ENCODE measurements at regions not wholly inside any gene's neighbourhood (a gene's known extent, or its start where the extent isn't known, plus 50 kb on each side); places are given as distances from the start of the nearest gene placed in this dataset.
"Not testable (repeated sequence)": the region's sequence is repeated elsewhere in the genome, so short reads cannot be mapped to it uniquely, and the experiment has no call there.

DNA sequence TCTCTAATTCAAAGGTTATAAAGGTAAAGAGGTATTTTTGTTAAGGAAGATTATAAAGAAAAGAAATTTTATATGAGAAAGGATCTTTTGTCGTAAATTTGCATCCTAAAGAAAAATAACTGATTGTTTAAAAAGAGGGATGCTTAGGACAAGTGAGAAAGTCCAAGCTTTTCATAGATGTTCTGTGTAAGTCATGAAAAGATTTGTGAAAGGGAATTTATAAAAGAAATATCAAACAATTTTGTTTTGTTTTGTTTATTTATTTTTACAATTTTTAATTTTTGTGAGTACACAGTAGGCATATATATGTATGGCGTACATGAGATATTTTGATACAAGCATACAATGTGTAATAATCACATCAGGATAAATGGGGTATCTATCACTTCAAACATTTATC, 145.2 kb downstream of the ADSS2 start:
- no TSS peak for BruUV-seq (replicated peaks)
- CTCF ChIA-PET, result no interaction called here
- Histone ChIP-seq H3K4me2 (no peak overlapping the region), H2AFZ (no peak overlapping the region), H4K20me1 (ENCODE audit: insufficient read depth) (no peaks in the 10 kb centered on the region), H3F3A (ENCODE audit: insufficient read depth, low read depth) (peaks cover 18% of the 10 kb centered on the region; the same call in 1 of the 2 replicates), H3K4me1 (replicated peaks; ENCODE audit: insufficient read depth) (peaks cover 31% of the 10 kb centered on the region), H3K27me3 (ENCODE audit: insufficient read depth, low read depth) (no peaks in the 10 kb centered on the region), H3K79me2 (ENCODE audit: low read depth) (no peaks in the 10 kb centered on the region), H3K27ac (no peak overlapping the region), H3K9me3 (ENCODE audit: insufficient read depth, low read depth) (peaks cover 18% of the 10 kb centered on the region), H3K9me2 (ENCODE audit: insufficient read depth) (no peaks in the 10 kb centered on the region), H3K4me3 (no peak overlapping the region), H3K36me3 (ENCODE audit: low read depth) (no peaks in the 10 kb centered on the region)
- TF ChIP-seq CTCF (conservative IDR thresholded peaks at IDR 0.05), result no peak
- TF ChIP-seq EZH2 (IDR thresholded peaks at IDR 0.05; ENCODE audit: low read depth), result no peak
- POLR2A ChIA-PET (ENCODE audit: unreplicated experiment), result no interaction called here
- DNase-seq, result no peak
- intact Hi-C loops (cut with micrococcal nuclease; ENCODE audit: unreplicated experiment), result loop anchor here (10.0 kb wide), 1 partner anchor 528 kb away; the partner anchor contains the start of gene COX20

- BruUV-seq (replicated peaks); H3K27ac ChIP-seq; H4K20me1 ChIP-seq (ENCODE audit: insufficient read depth); POLR2A ChIA-PET (ENCODE audit: unreplicated experiment); H3K79me2 ChIP-seq (ENCODE audit: low read depth); DNase-seq; H3F3A ChIP-seq (ENCODE audit: insufficient read depth, low read depth); H3K9me2 ChIP-seq (ENCODE audit: insufficient read depth); CTCF ChIA-PET; H3K4me1 ChIP-seq (replicated peaks; ENCODE audit: insufficient read depth); H3K27me3 ChIP-seq (ENCODE audit: insufficient read depth, low read depth); H2AFZ ChIP-seq; H3K36me3 ChIP-seq (ENCODE audit: low read depth); H3K4me3 ChIP-seq; H3K4me2 ChIP-seq: not testable (repeated sequence)
- intact Hi-C loops (cut with micrococcal nuclease; ENCODE audit: unreplicated experiment), result loop anchor here (10.0 kb wide), 1 partner anchor 526 kb away; the partner anchor contains the start of gene COX20
- peaks cover 18% of the 10 kb centered on the region for H3K9me3 ChIP-seq (ENCODE audit: insufficient read depth, low read depth)
Measured at GRCh38 chr1:244309191-244309590, 142.5 kb downstream of the ADSS2 start.

- Histone ChIP-seq H3K79me2 (ENCODE audit: low read depth) (no peaks in the 10 kb centered on the region), H3F3A (ENCODE audit: insufficient read depth, low read depth) (no peaks in the 10 kb centered on the region; the same call in 1 of the 2 replicates), H3K4me3 (no peak overlapping the region), H3K9me3 (ENCODE audit: insufficient read depth, low read depth) (peaks cover 8% of the 10 kb centered on the region), H3K9me2 (ENCODE audit: insufficient read depth) (no peaks in the 10 kb centered on the region), H3K27ac (no peak overlapping the region), H3K36me3 (ENCODE audit: low read depth) (no peaks in the 10 kb centered on the region), H3K4me2 (no peak overlapping the region), H3K4me1 (replicated peaks; ENCODE audit: insufficient read depth) (no peaks in the 10 kb centered on the region), H3K27me3 (ENCODE audit: insufficient read depth, low read depth) (no peaks in the 10 kb centered on the region), H4K20me1 (ENCODE audit: insufficient read depth) (no peaks in the 10 kb centered on the region), H2AFZ (no peak overlapping the region)
- ChIA-PET CTCF (no interaction called here), POLR2A (ENCODE audit: unreplicated experiment) (interaction anchor here (0.7 kb wide), 1 partner anchor 8 kb away, joined by 5 read pairs; no protein-coding TSS in a partner anchor)
- intact Hi-C loops (cut with micrococcal nuclease; ENCODE audit: unreplicated experiment), result no loop called here
- DNase-seq, result no peak
- TF ChIP-seq CTCF (conservative IDR thresholded peaks at IDR 0.05), result no peak
- no peak for TF ChIP-seq EZH2 (IDR thresholded peaks at IDR 0.05; ENCODE audit: low read depth)
- no TSS peak for BruUV-seq (replicated peaks)
Measured at GRCh38 chr1:244311784-244312532, 139.8 kb downstream of the ADSS2 start.

Data from PC-9 (cell line).